Caco-2 (cell line): ENCODE measurements at regions not wholly inside any gene's neighbourhood (a gene's known extent, or its start where the extent isn't known, plus 50 kb on each side); places are given as distances from the start of the nearest gene placed in this dataset.
"Not testable (repeated sequence)": the region's sequence is repeated elsewhere in the genome, so short reads cannot be mapped to it uniquely, and the experiment has no call there.

Experiments
- BruUV-seq: library from RNA; stranded (reverse); fragments of 400-500 nt; replicated peaks from 2 replicates; lab custom pipeline; 2021; lab: Mats Ljungman, UMichigan
- CTCF ChIA-PET: fragments of 300-600 bp; sonication (Branson Sonifier 250); formaldehyde crosslinking; loops from one replicate; lab custom pipeline; 2022; ENCODE audit warnings: antibody characterized with exemption; lab: Charles Lee
- POLR2A ChIA-PET: fragments of 300-600 bp; sonication (Branson Sonifier 250); formaldehyde crosslinking; loops from one replicate; lab custom pipeline; 2022; ENCODE audit warnings: antibody characterized with exemption; lab: Charles Lee
- DNase-seq, 2 experiments: peaks; one replicate each; pipeline versions ENCODE4 v3.0.0 to v3.0.0-alpha.2; 2020 to 2022
- H3K27me3 ChIP-seq: replicated peaks from 2 replicates; pipeline ENCODE4 v1.6.0; 2011; ENCODE audit warnings: low read length; ENCODE audit not compliant: control insufficient read depth, insufficient read depth
- H3K36me3 ChIP-seq: 2 replicates; pipeline ENCODE4 v1.5.1; 2011; ENCODE audit warnings: low read length; ENCODE audit not compliant: control insufficient read depth, insufficient read depth
- H3K4me1 ChIP-seq: fragments of 250-450 bp; sonication (Bioruptor Pico); 2 replicates; pipeline ENCODE4 v1.5.1; 2020; ENCODE audit warnings: mild to moderate bottlenecking
- H3K4me3 ChIP-seq: 2 replicates; pipeline ENCODE4 v1.5.1; 2011; ENCODE audit warnings: low read depth, mild to moderate bottlenecking, control low read depth, low read length
- H3K9me3 ChIP-seq: fragments of 250-450 bp; sonication (Bioruptor Pico); 2 replicates; pipeline ENCODE4 v1.5.1; 2020; ENCODE audit warnings: mild to moderate bottlenecking, moderate library complexity
- H3K27ac Mint-ChIP-seq: one replicate; pipeline ENCODE4 v1.8.0; 2022; ENCODE audit warnings: mixed read lengths; ENCODE audit not compliant: unreplicated experiment
- H3K27me3 Mint-ChIP-seq: one replicate; pipeline ENCODE4 v1.8.0; 2022; ENCODE audit warnings: mixed read lengths; ENCODE audit not compliant: insufficient read depth, unreplicated experiment
- H3K36me3 Mint-ChIP-seq: one replicate; pipeline ENCODE4 v1.8.0; 2022; ENCODE audit warnings: mild to moderate bottlenecking, mixed read lengths; ENCODE audit not compliant: insufficient read depth, unreplicated experiment
- H3K4me1 Mint-ChIP-seq: one replicate; pipeline ENCODE4 v1.8.0; 2022; ENCODE audit warnings: low read depth, mixed read lengths; ENCODE audit not compliant: unreplicated experiment
- H3K4me3 Mint-ChIP-seq: one replicate; pipeline ENCODE4 v1.8.0; 2022; ENCODE audit warnings: mild to moderate bottlenecking, moderate library complexity, mixed read lengths; ENCODE audit not compliant: unreplicated experiment
- H3K9me3 Mint-ChIP-seq: one replicate; pipeline ENCODE4 v1.8.0; 2022; ENCODE audit warnings: mixed read lengths; ENCODE audit not compliant: unreplicated experiment
- CTCF ChIP-seq, 2 experiments: fragments of 200-600 bp in 1 of 2; IDR thresholded peaks; 1 replicate in 1 of 2; 2 replicates in 1 of 2; pipeline versions ENCODE4 v1.5.1 to v1.8.0; 2011 to 2022; ENCODE audit warnings: antibody characterized with exemption in 1 of 2, control low read depth in 1 of 2, inconsistent platforms in 1 of 2, low read depth in 1 of 2, low read length in 1 of 2, mild to moderate bottlenecking in 1 of 2, moderate library complexity in 1 of 2; ENCODE audit not compliant: insufficient read depth in 1 of 2, severe bottlenecking in 1 of 2, unreplicated experiment in 1 of 2
- intact Hi-C: fragments of 100-400 bp; cut with micrococcal nuclease; formaldehyde crosslinking; loops from one replicate; pipeline ENCODE4 v1.10.0; 2022; ENCODE audit not compliant: unreplicated experiment

DNA sequence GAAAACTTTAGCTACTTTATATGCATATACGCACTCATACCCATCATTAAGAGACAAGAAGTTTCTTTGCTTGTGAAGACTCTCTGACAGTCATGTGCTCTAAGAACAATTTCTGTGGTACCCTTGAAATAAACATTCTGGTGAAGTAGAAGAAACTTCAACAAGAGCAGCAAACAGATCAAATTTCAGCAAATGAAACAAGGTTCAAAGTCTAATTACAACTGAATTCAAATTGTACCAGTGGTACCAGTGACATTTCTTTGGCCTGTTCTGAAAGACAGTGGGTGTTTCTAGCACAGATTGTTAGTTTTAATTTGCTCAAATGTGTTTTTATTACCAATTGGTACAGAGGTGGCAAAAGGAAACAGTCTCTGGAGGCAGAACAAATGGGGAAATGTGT lies 391.0 kb downstream of the CHSY3 start:
- Histone ChIP-seq H3K4me1 (peaks cover 11% of the 10 kb centered on the region), H3K36me3 (no peaks in the 10 kb centered on the region), H3K9me3 (no peaks in the 10 kb centered on the region), H3K4me3 (no peak overlapping the region), H3K27me3 (no peaks in the 10 kb centered on the region)
- POLR2A ChIA-PET = no interaction called here
- Mint-ChIP-seq H3K27ac (peak overlapping the region; percentile 45), H3K27me3 (no peaks in the 10 kb centered on the region), H3K9me3 (peaks cover 21% of the 10 kb centered on the region), H3K4me3 (no peak overlapping the region), H3K36me3 (no peaks in the 10 kb centered on the region), H3K4me1 (peaks cover 32% of the 10 kb centered on the region)
- no peak for TF ChIP-seq CTCF (IDR thresholded peaks at IDR 0.05; ENCODE audit: insufficient read depth in 1 of 2, low read depth in 1 of 2, low read length in 1 of 2, severe bottlenecking in 1 of 2, unreplicated experiment in 1 of 2)
- intact Hi-C loops = loop anchor here (1.0 kb wide), 1 partner anchor 22 kb away; no protein-coding TSS in a partner anchor
- CTCF ChIA-PET = no interaction called here
- BruUV-seq = no TSS peak
- no peak for DNase-seq

DNA sequence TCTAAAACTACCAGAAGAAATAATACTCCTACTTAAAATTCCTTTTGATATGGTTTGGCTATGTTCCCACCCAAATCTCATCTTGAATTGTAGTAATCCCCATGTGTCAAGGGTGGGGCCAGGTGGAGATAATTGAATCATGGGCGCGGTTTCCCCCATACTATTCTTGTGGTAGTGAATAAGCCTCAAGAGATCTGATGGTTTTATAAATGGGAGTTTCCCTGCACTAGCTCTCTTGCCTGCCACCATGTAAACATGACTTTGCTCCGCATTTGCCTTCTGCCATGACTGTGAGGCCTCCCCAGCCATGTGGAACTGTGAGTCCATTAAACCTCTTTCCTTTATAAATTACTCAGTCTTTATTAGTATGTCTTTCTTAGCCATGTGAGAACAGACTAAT lies 390.5 kb downstream of the CHSY3 start:
- H3K27me3 ChIP-seq, POLR2A ChIA-PET, CTCF ChIA-PET, BruUV-seq, H3K4me3 Mint-ChIP-seq, H3K9me3 ChIP-seq, H3K27me3 Mint-ChIP-seq, H3K36me3 Mint-ChIP-seq, DNase-seq, H3K4me3 ChIP-seq, H3K36me3 ChIP-seq: not testable (repeated sequence)
- intact Hi-C loops = loop anchor here (1.0 kb wide), 1 partner anchor 23 kb away; no protein-coding TSS in a partner anchor
- Mint-ChIP-seq H3K27ac (peak overlapping the region; percentile 45), H3K9me3 (peaks cover 21% of the 10 kb centered on the region), H3K4me1 (peaks cover 32% of the 10 kb centered on the region)
- H3K4me1 ChIP-seq = peaks cover 11% of the 10 kb centered on the region

DNA sequence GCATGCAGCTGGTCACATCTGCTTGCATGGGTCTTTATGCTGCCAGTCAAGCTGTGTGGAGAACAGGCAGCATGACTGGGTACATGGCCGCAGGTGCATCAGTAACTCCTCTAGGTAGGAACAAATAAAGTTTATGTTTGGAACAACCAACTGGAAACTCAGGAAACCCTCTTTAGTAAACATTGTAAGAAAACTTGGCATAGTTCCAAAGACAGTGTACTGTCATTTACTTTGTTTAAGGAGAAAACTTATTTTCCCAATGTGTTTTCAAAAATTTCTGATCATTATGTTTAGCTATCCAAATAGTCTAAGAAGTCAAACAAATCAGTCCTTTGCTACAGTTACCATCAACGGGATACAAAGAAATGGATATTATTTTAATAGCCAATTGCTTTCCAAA lies 386.0 kb downstream of the CHSY3 start:
- H3K27me3 Mint-ChIP-seq = no peaks in the 10 kb centered on the region
- Histone ChIP-seq H3K9me3 (no peaks in the 10 kb centered on the region), H3K4me1 (peaks cover 5% of the 10 kb centered on the region), H3K27me3 (no peaks in the 10 kb centered on the region), H3K4me3 (no peak overlapping the region), H3K36me3 (no peaks in the 10 kb centered on the region)
- no peak overlapping the region for H3K27ac Mint-ChIP-seq
- peaks cover 20% of the 10 kb centered on the region for H3K4me1 Mint-ChIP-seq
- POLR2A ChIA-PET = no interaction called here
- CTCF ChIA-PET = no interaction called here
- no peak for TF ChIP-seq CTCF (IDR thresholded peaks at IDR 0.05; ENCODE audit: insufficient read depth in 1 of 2, low read depth in 1 of 2, low read length in 1 of 2, severe bottlenecking in 1 of 2, unreplicated experiment in 1 of 2)
- no peak overlapping the region for H3K4me3 Mint-ChIP-seq
- intact Hi-C loops = no loop called here
- peaks cover 20% of the 10 kb centered on the region for H3K9me3 Mint-ChIP-seq
- BruUV-seq = no TSS peak
- no peak for DNase-seq
- no peaks in the 10 kb centered on the region for H3K36me3 Mint-ChIP-seq
